Trophoblast cell (in vitro differentiated cells and primary cell): ENCODE measurements at regions not wholly inside any gene's neighbourhood (a gene's known extent, or its start where the extent isn't known, plus 50 kb on each side); places are given as distances from the start of the nearest gene placed in this dataset.

Experiments used
- DNase-seq, 2 donors: peaks; one replicate each; pipeline ENCODE4 v3.0.0-alpha.2; 2016
- H2AFZ ChIP-seq: 2 replicates; pipeline ENCODE4 v1.6.1; 2013; ENCODE audit warnings: low read length, moderate library complexity, mild to moderate bottlenecking; ENCODE audit not compliant: insufficient read depth, poor library complexity
- H2AK5ac ChIP-seq: 2 replicates; pipeline ENCODE4 v1.6.1; 2013; ENCODE audit warnings: mild to moderate bottlenecking, low read length
- H2BK120ac ChIP-seq: 2 replicates; pipeline ENCODE4 v1.6.1; 2013; ENCODE audit warnings: low read length, mild to moderate bottlenecking, moderate library complexity; ENCODE audit not compliant: insufficient read depth, poor library complexity
- H2BK12ac ChIP-seq: 2 replicates; pipeline ENCODE4 v1.6.1; 2013; ENCODE audit warnings: mild to moderate bottlenecking, low read length, moderate library complexity
- H2BK5ac ChIP-seq: 2 replicates; pipeline ENCODE4 v1.6.1; 2013; ENCODE audit warnings: low read length, low read depth, moderate library complexity, mild to moderate bottlenecking; ENCODE audit not compliant: poor library complexity
- H3K14ac ChIP-seq: 2 replicates; pipeline ENCODE4 v1.6.1; 2013; ENCODE audit warnings: mild to moderate bottlenecking, low read length
- H3K18ac ChIP-seq: 2 replicates; pipeline ENCODE4 v1.6.1; 2013; ENCODE audit warnings: mild to moderate bottlenecking, low read length
- H3K23ac ChIP-seq: 2 replicates; pipeline ENCODE4 v1.6.1; 2013; ENCODE audit warnings: low read length
- H3K27ac ChIP-seq: 2 replicates; pipeline ENCODE4 v1.5.1; 2013; ENCODE audit warnings: low read depth, mild to moderate bottlenecking, inconsistent platforms, low read length, moderate library complexity
- H3K27me3 ChIP-seq: 2 replicates; pipeline ENCODE4 v1.6.1; 2013; ENCODE audit warnings: inconsistent platforms, mild to moderate bottlenecking, low read length, moderate library complexity; ENCODE audit not compliant: insufficient read depth
- H3K36me3 ChIP-seq, 2 experiments: 1 replicate in 1 of 2; 2 replicates in 1 of 2; pipeline ENCODE4 v1.6.1; 2013; ENCODE audit warnings: low read length in 2 of 2, mild to moderate bottlenecking in 2 of 2, moderate library complexity in 1 of 2; ENCODE audit not compliant: insufficient read depth in 2 of 2, control insufficient read depth in 1 of 2
- H3K4ac ChIP-seq: 2 replicates; pipeline ENCODE4 v1.6.1; 2013; ENCODE audit warnings: low read depth, mild to moderate bottlenecking, low read length, moderate library complexity
- H3K4me1 ChIP-seq, 2 experiments: 1 replicate in 1 of 2; 2 replicates in 1 of 2; pipeline ENCODE4 v1.6.1; 2013; ENCODE audit warnings: low read length in 2 of 2, mild to moderate bottlenecking in 2 of 2, moderate library complexity in 1 of 2; ENCODE audit not compliant: insufficient read depth in 2 of 2, control insufficient read depth in 1 of 2
- H3K4me2 ChIP-seq: 2 replicates; pipeline ENCODE4 v1.6.1; 2013; ENCODE audit warnings: inconsistent platforms, mild to moderate bottlenecking, low read length, moderate library complexity
- H3K4me3 ChIP-seq: 2 replicates; pipeline ENCODE4 v1.5.1; 2013; ENCODE audit warnings: mild to moderate bottlenecking, low read depth, low read length, inconsistent platforms
- H3K79me1 ChIP-seq: one replicate; pipeline ENCODE4 v1.6.1; 2013; ENCODE audit warnings: low read length
- H3K79me2 ChIP-seq: 2 replicates; pipeline ENCODE4 v1.6.1; 2013; ENCODE audit warnings: low read length, mild to moderate bottlenecking; ENCODE audit not compliant: control insufficient read depth, insufficient read depth, poor library complexity
- H3K9ac ChIP-seq: 2 replicates; pipeline ENCODE4 v1.6.1; 2013; ENCODE audit warnings: mild to moderate bottlenecking, low read length
- H3K9me3 ChIP-seq: 2 replicates; pipeline ENCODE4 v1.6.1; 2013; ENCODE audit warnings: low read depth, mild to moderate bottlenecking, control low read depth, inconsistent platforms, low read length; ENCODE audit not compliant: insufficient read depth
- H4K12ac ChIP-seq: 2 replicates; pipeline ENCODE4 v1.6.1; 2013; ENCODE audit warnings: low read depth, mild to moderate bottlenecking, low read length, moderate library complexity
- H4K8ac ChIP-seq: 2 replicates; pipeline ENCODE4 v1.6.1; 2013; ENCODE audit warnings: low read depth, mild to moderate bottlenecking, low read length, moderate library complexity
- H4K91ac ChIP-seq: one replicate; pipeline ENCODE4 v1.6.1; 2013; ENCODE audit warnings: low read depth, mild to moderate bottlenecking, low read length, moderate library complexity
- WGBS: extraction: QIAGEN DNeasy Blood & Tissue Kit; methylation state at CpG from one replicate; pipeline ENCODE4 v1.1.7; 2013; ENCODE audit warnings: missing lambda C conversion rate; ENCODE audit not compliant: insufficient read length, insufficient coverage; ENCODE audit errors: extremely low coverage; 5-methylcytosine and 5-hydroxymethylcytosine counted together

DNA sequence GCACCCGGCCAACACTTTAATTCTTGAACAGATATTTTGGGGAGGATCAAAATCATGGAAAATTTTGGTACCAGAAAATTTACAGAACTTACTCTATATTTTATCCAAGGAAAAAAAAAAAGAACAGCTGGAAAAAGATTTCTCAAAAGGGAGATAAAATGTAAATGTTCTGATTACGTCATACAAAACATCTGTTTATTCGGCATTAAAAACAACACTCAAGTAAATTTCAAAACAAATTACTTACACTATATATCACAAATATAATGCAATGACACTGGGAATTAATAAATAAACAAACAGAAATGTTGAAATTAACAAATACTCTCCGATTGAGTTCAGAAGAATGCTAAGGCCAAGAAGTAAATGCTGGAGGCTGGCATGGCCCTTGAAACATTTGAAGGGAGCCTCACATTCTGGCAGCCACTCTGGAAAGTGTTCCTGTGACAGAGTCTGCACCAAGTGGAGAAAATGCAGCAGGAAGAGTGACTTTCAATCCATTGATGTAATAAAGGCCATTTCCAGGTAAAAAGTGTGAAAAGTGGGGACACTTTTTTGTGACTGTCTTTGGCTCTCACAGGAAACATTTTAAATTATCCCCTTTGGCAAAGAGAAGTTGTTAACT lies 486.0 kb upstream of the CTSO start:
- Histone ChIP-seq H4K91ac (no peak overlapping the region), H3K27ac (no peak overlapping the region), H3K18ac (no peak overlapping the region), H3K27me3 (no peaks in the 10 kb centered on the region), H3K79me1 (no peaks in the 10 kb centered on the region), H3K23ac (no peak overlapping the region), H3K4me2 (no peak overlapping the region), H3K79me2 (no peaks in the 10 kb centered on the region), H2BK120ac (no peak overlapping the region), H2AK5ac (no peak overlapping the region), H4K12ac (no peak overlapping the region), H2BK5ac (no peak overlapping the region), H3K4me1 (no peaks in the 10 kb centered on the region), H3K14ac (no peak overlapping the region), H4K8ac (no peak overlapping the region), H3K9me3 (no peaks in the 10 kb centered on the region), H2AFZ (no peak overlapping the region), H3K9ac (no peak overlapping the region), H2BK12ac (no peak overlapping the region), H3K36me3 (no peaks in the 10 kb centered on the region), H3K4ac (no peak overlapping the region), H3K4me3 (no peak overlapping the region)
- WGBS, result no CpG with 5 or more reads among the region's 4 CpGs
- DNase-seq, result no peak

- Histone ChIP-seq H3K18ac (no peak overlapping the region), H4K12ac (no peak overlapping the region), H2AFZ (no peak overlapping the region), H2AK5ac (no peak overlapping the region), H2BK120ac (no peak overlapping the region), H3K4me3 (no peak overlapping the region), H4K8ac (no peak overlapping the region), H3K23ac (no peak overlapping the region), H3K4ac (no peak overlapping the region), H3K9me3 (no peaks in the 10 kb centered on the region), H2BK12ac (no peak overlapping the region), H3K9ac (no peak overlapping the region), H3K4me1 (no peaks in the 10 kb centered on the region), H4K91ac (no peak overlapping the region), H3K27me3 (no peaks in the 10 kb centered on the region), H3K4me2 (no peak overlapping the region), H3K27ac (no peak overlapping the region), H2BK5ac (no peak overlapping the region), H3K79me2 (no peaks in the 10 kb centered on the region), H3K14ac (no peak overlapping the region), H3K36me3 (no peaks in the 10 kb centered on the region), H3K79me1 (no peaks in the 10 kb centered on the region)
- DNase-seq, result no peak
- no CpG with 5 or more reads among the region's 2 CpGs for WGBS
Observed at GRCh38 chr4:156437666-156438065, 484.0 kb upstream of the CTSO start.

GRCh38 chr4:156422576-156422975 lies 468.9 kb upstream of the CTSO start:
- no peaks in the 10 kb centered on the region for H3K36me3 ChIP-seq
- no peak overlapping the region for H3K4ac ChIP-seq
- no peak overlapping the region for H2AFZ ChIP-seq
- no peaks in the 10 kb centered on the region for H3K79me1 ChIP-seq
- WGBS, result no CpG with 5 or more reads among the region's 1 CpG
- no peak overlapping the region for H2BK12ac ChIP-seq
- H2BK5ac ChIP-seq, result no peak overlapping the region
- no peak overlapping the region for H2BK120ac ChIP-seq
- no peaks in the 10 kb centered on the region for H3K79me2 ChIP-seq
- no peak overlapping the region for H3K18ac ChIP-seq
- H2AK5ac ChIP-seq, result no peak overlapping the region
- no peak overlapping the region for H3K27ac ChIP-seq
- H3K4me2 ChIP-seq, result no peak overlapping the region
- H3K9me3 ChIP-seq, result no peaks in the 10 kb centered on the region
- no peak overlapping the region for H3K23ac ChIP-seq
- no peak overlapping the region for H3K4me3 ChIP-seq
- no peak overlapping the region for H4K91ac ChIP-seq
- no peak overlapping the region for H4K12ac ChIP-seq
- no peaks in the 10 kb centered on the region for H3K27me3 ChIP-seq
- DNase-seq, result peak in 1 of 2 donors; percentile 5
- H3K14ac ChIP-seq, result no peak overlapping the region
- H3K9ac ChIP-seq, result no peak overlapping the region
- H3K4me1 ChIP-seq, result no peaks in the 10 kb centered on the region
- H4K8ac ChIP-seq, result no peak overlapping the region

DNA sequence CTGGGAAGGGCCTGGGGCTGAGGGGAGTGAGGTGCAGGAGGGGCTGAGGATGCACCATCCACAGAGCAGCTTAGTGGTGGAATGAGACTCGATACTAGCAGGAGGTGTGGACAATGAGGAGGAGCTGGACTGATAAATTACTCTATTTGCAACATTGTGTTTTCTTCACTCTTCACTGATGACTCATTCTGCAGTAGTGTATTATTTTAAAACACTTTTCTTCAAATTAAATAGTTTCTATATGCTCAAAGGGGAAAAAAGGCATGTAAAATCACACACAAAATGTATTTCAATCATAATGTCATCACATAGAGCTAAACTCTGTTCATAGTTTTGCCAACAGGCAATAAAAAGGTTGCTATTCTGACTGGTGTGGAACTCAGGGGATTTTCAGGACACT lies 467.0 kb upstream of the CTSO start:
- Histone ChIP-seq H3K14ac (no peak overlapping the region), H2BK120ac (no peak overlapping the region), H3K18ac (no peak overlapping the region), H4K12ac (no peak overlapping the region), H3K23ac (no peak overlapping the region), H2AFZ (no peak overlapping the region), H3K79me1 (no peaks in the 10 kb centered on the region), H2BK5ac (no peak overlapping the region), H3K4me3 (no peak overlapping the region), H3K4ac (no peak overlapping the region), H4K91ac (no peak overlapping the region), H2BK12ac (no peak overlapping the region), H3K9ac (no peak overlapping the region), H3K9me3 (peaks cover 2% of the 10 kb centered on the region), H4K8ac (no peak overlapping the region), H3K27ac (no peak overlapping the region), H3K79me2 (no peaks in the 10 kb centered on the region), H3K4me1 (no peaks in the 10 kb centered on the region), H3K27me3 (no peaks in the 10 kb centered on the region), H2AK5ac (no peak overlapping the region), H3K36me3 (no peaks in the 10 kb centered on the region), H3K4me2 (no peak overlapping the region)
- DNase-seq, result no peak
- no CpG with 5 or more reads among the region's 1 CpG for WGBS
